Endometrial microvascular endothelial cells (primary cell): ENCODE measurements at regions not wholly inside any gene's neighbourhood (a gene's known extent, or its start where the extent isn't known, plus 50 kb on each side); places are given as distances from the start of the nearest gene placed in this dataset.
"Not testable (repeated sequence)": the region's sequence is repeated elsewhere in the genome, so short reads cannot be mapped to it uniquely, and the experiment has no call there.

Experiments
- in situ Hi-C: cut with HindIII; loops from 2 replicates; pipeline ENCODE4 v1.10.0; 2017; ENCODE audit warnings: low sequenced_read_pairs, low pct_unique_long_range_greater_than_20kb; ENCODE audit errors: inconsistent ontology term

- in situ Hi-C loops = no loop called here
These were observed 127.3 kb upstream of the NYAP2 start for GRCh38 chr2:225272173-225272572.

- in situ Hi-C loops = no loop called here
These were observed 128.6 kb upstream of the NYAP2 start for GRCh38 chr2:225270861-225271260.

- in situ Hi-C loops = no loop called here
These were observed 129.5 kb upstream of the NYAP2 start for GRCh38 chr2:225270053-225270452.

GRCh38 chr2:225254363-225254762 lies 145.1 kb upstream of the NYAP2 start:
- in situ Hi-C loops = no loop called here

- in situ Hi-C loops = no loop called here
These were observed 154.6 kb upstream of the NYAP2 start for GRCh38 chr2:225244933-225245332.

GRCh38 chr2:225236769-225237323 lies 162.7 kb upstream of the NYAP2 start:
- in situ Hi-C loops = loop anchor here (10.0 kb wide), 1 partner anchor 58 kb away; no protein-coding TSS in a partner anchor

GRCh38 chr2:225233234-225233633 lies 166.3 kb upstream of the NYAP2 start:
- in situ Hi-C loops = loop anchor here (10.0 kb wide), 1 partner anchor 62 kb away; no protein-coding TSS in a partner anchor

- in situ Hi-C loops = loop anchor here (10.0 kb wide), 1 partner anchor 63 kb away; no protein-coding TSS in a partner anchor
These were observed 167.6 kb upstream of the NYAP2 start for GRCh38 chr2:225231900-225232299.

GRCh38 chr2:225229346-225229745 lies 170.2 kb upstream of the NYAP2 start:
- in situ Hi-C loops = not testable (repeated sequence)

GRCh38 chr2:225226441-225226840 lies 173.1 kb upstream of the NYAP2 start:
- in situ Hi-C loops = no loop called here

GRCh38 chr2:225223301-225223700 lies 176.2 kb upstream of the NYAP2 start:
- in situ Hi-C loops = no loop called here

GRCh38 chr2:225207471-225207870 lies 165.2 kb upstream of the DOCK10 start:
- in situ Hi-C loops = no loop called here

- in situ Hi-C loops = no loop called here
These were observed 164.8 kb upstream of the DOCK10 start for GRCh38 chr2:225207043-225207442.

GRCh38 chr2:225196579-225196978 lies 154.3 kb upstream of the DOCK10 start:
- in situ Hi-C loops = no loop called here

GRCh38 chr2:225192869-225193268 lies 150.6 kb upstream of the DOCK10 start:
- in situ Hi-C loops = no loop called here

- in situ Hi-C loops = no loop called here
These were observed 148.7 kb upstream of the DOCK10 start for GRCh38 chr2:225190987-225191386.

- in situ Hi-C loops = no loop called here
These were observed 142.7 kb upstream of the DOCK10 start for GRCh38 chr2:225184948-225185347.

- in situ Hi-C loops = no loop called here
These were observed 139.9 kb upstream of the DOCK10 start for GRCh38 chr2:225182126-225182525.

GRCh38 chr2:225177098-225177497 lies 134.8 kb upstream of the DOCK10 start:
- in situ Hi-C loops = no loop called here

GRCh38 chr2:225173909-225174308 lies 131.6 kb upstream of the DOCK10 start:
- in situ Hi-C loops = no loop called here

- in situ Hi-C loops = no loop called here
These were observed 129.1 kb upstream of the DOCK10 start for GRCh38 chr2:225171350-225171749.
